Activated CD8-positive, alpha-beta memory T cell treated with anti-CD3 and anti-CD28 coated beads for 24 hours (primary cell): ENCODE measurements at regions not wholly inside any gene's neighbourhood (a gene's known extent, or its start where the extent isn't known, plus 50 kb on each side); places are given as distances from the start of the nearest gene placed in this dataset.

Experiments
- DNase-seq: peaks from one replicate; pipeline ENCODE4 v3.0.0-alpha.2; 2020

GRCh38 chr1:65486613-65487012 lies 66.1 kb downstream of the LEPR start:
- DNase-seq, result no peak

GRCh38 chr1:65489481-65489880 lies 69.0 kb downstream of the LEPR start:
- no peak for DNase-seq

GRCh38 chr1:65490231-65491009 lies 70.0 kb downstream of the LEPR start:
- DNase-seq, result no peak

DNA sequence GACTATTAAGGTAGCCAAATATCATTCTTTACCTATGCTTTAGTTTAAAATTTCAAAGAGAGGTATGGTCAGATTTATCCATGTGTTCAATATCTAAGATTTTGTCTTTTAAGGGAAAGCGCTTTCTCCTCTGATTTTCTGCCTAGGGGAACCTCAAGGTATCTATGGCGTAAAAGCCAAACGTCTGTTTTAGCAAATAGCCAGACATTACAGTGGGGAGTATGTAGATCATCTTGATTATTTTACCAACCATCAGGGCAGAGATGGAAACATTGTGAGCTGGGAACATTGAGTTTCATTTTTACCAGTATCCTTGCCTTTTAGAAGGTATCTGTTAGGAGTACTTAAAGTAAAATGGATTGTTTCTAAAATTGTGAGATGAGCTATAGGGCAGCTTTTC lies 71.0 kb downstream of the LEPR start:
- DNase-seq, result no peak

DNA sequence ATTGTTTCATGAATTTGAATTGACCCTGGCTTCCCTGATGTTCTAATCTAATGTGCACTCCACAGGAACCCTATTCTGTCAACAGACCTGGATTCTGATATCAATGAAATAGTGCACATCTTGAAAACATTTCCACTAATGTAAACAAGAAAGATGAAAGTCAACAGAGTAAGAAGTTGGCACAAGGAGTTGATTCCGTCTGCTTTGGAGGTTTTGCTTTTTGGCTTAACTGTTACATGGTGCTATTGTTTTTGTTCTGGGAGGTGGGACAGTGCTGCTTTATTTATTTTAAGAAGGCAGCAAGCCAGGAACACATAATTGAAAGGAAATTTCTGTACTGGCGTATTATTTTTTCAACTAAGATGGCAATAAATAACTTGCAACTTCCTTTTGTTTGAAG lies 73.3 kb downstream of the LEPR start:
- DNase-seq, result no peak

GRCh38 chr1:65494671-65495070 lies 74.2 kb downstream of the LEPR start:
- no peak for DNase-seq

GRCh38 chr1:65495137-65495536 lies 74.7 kb downstream of the LEPR start:
- no peak for DNase-seq

DNA sequence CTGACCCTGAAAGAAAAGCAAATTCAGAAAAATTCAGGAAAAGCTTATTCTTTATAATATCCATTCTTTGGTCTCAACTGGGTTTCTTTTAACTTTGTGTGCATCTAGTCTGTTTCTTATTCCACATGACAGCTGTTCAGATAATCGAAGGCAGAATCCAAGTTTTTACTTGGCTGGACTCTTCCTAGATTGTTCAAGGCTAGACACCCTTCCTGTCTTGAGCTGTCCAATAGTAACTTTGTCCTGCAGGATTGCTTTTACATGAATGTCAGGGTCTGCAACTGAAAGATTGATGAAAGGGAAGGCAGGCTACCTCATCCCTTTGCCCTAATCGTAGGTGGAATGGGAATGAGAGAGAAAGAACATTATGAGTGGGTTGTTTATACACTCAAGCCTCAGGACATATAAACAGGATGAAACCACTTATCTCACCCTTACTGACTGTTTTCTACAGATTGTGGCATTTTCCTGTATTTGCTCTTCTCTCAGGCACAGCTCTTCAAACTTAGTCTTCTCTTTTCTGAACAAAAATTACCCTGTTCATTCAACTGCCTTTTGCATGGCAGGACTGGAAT lies 76.9 kb downstream of the LEPR start:
- no peak for DNase-seq

DNA sequence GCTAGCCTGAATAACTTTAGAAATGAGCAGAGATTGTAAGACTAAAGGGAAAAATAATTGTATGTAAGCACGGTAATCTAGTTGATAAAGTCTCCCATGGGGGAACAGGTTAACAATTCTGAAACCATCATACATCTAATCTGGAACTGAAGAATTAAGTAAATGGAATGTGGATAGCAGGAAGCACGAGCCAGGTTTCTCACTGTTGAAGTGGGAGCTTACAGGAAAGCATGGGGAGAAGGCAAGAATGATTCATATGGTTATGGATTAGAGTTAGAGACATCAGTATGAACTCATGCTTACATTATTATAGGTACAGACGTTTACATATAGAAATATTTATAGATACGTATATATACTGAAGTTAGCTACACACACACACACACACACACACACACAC lies 83.0 kb downstream of the LEPR start:
- no peak for DNase-seq

- DNase-seq, result no peak
Observed at GRCh38 chr1:65504263-65504662, 83.8 kb downstream of the LEPR start.

DNA sequence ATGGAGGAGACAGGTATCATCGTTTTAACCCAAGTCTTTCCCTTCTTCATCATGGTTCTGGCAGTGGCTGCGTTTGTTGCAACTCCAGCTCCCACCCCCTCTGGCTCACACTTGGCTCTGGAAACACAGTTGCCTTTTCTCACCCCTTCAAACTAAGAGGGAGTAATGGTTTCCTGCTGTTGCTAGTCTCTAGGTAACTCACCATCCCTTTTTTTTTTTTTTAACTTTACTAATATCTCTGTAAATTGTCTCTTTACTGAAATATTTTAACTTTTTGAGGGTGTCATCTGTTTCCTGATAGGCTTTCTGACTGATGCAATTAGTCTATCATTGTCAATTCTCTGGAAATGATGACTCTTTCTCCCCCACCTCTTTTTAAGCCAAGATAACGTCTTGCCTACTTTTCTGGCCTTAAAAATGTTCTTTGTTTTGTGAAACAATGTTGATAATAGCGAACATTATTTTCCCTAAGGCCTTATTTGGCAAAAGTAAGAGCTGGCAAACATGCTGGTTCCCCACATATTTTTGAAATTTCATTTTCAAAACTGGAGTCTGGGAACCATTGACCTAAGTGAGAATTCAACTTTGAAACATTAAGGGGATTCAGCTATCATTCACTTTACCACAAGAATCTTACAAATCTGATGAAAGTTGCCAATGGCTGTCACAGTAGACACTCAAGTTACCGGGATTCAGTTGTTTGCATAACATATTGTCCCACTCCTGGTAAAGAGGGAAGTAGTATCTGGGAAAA lies 85.3 kb downstream of the LEPR start:
- no peak for DNase-seq

DNA sequence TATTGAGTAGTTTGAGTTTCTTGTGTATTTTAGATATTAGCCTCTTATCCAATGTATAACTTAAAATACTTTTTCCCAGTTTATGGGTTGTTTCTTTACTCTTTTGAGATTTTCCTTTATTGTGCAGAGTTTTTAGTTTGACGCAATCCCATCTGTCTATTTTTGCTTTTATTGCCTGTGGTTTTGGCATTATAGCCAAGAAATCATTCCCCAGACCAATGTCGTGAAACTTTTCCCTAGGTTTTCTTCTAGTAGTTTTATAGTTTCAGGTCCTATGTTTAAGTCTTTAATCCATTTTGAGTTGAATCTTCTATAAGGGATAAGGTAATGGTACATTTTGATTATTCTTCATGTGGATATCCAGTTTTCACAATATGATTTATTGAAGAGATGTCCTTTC lies 87.6 kb downstream of the LEPR start:
- no peak for DNase-seq

GRCh38 chr1:65509912-65510680 lies 89.6 kb downstream of the LEPR start:
- no peak for DNase-seq

DNA sequence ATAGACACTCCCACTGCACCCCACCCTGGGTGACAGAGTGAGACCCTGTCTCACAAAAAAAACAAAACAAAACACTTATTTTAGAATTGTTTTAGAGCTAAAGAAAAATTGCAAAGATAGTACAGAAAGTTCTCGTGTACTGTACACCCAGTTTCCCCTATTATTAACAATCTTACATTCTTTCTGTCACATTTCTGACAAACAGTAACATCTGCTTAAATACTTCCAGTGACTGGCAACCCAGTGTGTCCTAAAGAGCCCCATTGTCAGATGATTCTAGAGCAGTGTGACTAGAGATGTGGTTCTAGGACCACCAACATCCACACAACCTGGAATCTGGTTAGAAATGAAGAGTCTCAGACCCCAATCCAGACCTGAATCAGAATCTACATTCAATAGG lies 90.5 kb downstream of the LEPR start:
- DNase-seq, result no peak

GRCh38 chr1:65512383-65512782 lies 91.9 kb downstream of the LEPR start:
- DNase-seq, result no peak

GRCh38 chr1:65512967-65513780 lies 92.7 kb downstream of the LEPR start:
- DNase-seq, result no peak

- DNase-seq, result no peak
Observed at GRCh38 chr1:65514041-65514440, 93.6 kb downstream of the LEPR start.

- DNase-seq, result no peak
Observed at GRCh38 chr1:65524931-65525265, 104.4 kb downstream of the LEPR start.

- no peak for DNase-seq
Observed at GRCh38 chr1:65525266-65526048, 105.0 kb downstream of the LEPR start.

DNA sequence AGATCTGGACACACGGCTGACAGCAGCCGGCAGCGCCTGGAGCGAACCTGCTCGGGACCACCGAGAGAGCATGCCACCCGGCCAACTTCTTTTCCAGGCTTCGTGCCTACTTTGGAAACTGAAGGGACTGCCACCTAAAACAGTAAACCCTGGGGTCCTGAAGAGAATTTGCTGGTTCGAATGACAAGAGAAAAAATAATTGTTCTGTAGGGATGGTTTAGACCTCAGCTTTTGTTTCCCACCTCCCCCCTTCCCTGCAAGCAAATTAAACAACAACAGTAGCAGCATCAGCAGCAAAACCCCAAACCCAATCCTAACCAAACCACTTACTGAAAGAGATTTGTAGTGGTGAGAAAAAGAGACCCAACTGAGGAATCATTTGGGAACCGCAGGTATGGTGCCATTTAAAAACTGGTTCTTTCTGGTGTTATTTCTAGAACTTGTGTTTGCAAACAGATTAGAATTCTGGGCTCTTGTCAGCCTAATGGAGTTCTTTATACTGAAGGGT lies 105.6 kb downstream of the LEPR start:
- DNase-seq, result no peak

- no peak for DNase-seq
Observed at GRCh38 chr1:65527190-65527589, 106.7 kb downstream of the LEPR start.
